CD4-positive, alpha-beta T cell treated with Interferon alpha-2 for 1 hour (primary cell): ENCODE measurements at regions not wholly inside any gene's neighbourhood (a gene's known extent, or its start where the extent isn't known, plus 50 kb on each side); places are given as distances from the start of the nearest gene placed in this dataset.

Source experiments
- DNase-seq, 2 donors: peaks; one replicate each; pipeline ENCODE4 v3.0.0-alpha.2; 2020 to 2022

DNA sequence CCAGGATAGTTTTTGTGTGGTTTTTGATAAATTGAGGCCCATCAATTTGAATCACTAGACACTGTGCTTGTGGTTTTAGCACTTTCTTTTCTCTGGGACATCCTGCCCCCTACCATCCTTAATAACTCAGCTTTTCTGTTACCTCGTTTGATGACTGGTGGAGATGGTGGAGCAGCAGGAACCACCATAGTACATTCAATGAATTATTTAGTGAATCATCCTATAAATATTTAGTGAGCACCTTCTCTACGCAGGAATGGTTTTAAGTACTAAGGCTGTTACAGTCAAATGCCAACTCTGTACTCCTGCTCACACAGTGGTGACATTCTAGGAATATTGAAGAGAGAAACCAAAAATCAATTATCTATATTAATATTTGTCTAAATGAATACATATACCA lies 585.2 kb downstream of the HAO1 start:
- no peak for DNase-seq

DNA sequence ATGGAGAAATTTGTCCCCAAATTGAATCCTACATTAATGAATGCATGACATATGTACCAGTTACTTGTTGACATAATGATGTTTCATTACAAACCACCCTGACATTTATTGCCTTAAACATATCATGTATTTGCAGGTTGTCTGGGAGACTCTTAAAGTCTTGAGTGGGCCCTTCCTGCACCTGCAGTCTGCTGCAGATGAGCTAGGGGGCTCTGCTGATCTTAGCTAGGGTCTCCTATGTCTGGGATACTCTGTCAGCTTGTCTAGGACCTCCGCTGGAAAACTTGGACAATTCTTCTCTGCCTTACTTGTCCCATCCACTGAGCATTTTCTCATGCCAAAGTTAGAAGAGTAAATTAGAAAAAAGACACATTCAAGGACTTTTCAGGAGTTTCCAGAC lies 581.6 kb downstream of the HAO1 start:
- no peak for DNase-seq

DNA sequence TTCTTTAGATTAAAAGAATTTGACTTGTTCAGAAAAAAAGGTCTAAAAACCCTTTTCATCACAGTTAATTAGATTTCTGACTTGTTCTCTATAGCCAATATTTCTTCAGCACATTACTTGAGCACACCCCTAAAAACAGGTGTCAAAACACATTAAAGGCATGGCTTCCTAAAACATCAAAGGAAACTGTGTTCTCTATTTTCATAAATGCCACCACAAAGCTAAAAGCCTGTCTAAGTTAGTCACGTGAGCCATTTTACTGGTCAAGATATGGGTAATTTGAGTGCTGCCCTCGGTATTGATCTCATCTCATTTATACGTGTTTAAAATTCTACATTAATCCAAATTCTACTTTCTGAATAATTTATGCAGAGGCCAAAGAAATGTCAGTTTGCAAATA lies 580.5 kb downstream of the HAO1 start:
- no peak for DNase-seq

DNA sequence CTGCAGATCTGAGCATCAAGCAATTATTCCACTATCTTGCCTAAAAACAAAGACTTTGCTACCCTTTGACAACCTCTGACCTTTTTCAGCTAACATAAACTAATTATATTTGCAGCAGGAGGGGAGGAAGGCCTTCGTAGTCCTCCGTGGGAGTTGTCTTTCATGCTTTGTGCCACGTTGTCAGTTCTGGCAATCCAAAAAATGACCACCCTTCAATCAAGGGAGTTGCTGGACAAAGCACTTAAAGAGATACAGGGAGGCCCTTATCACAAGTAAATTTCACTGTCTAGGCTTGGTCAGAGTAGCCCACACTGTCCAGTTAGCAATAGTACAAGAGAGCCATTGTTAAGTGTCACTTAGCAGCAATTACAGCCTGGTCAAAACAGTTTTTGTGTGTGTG lies 578.9 kb downstream of the HAO1 start:
- DNase-seq: no peak

DNA sequence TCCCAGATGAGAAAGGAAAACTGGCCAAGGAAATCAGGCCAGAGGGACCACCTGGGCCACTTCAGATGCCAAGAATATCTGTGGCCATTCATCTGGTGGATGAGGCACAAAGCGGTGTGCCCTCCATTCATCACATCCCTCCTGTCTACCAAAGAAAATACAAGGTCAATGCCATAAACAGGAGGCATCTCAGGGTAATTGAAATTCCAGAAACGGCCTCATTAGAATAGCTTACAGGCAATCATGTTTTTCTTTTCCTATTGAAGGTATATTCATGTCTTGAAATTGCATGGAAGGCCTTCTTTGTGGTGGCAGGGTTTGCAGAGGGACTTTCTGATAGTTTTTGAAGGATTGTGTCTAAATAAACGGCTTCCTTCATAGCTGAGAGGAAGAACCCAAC lies 578.3 kb downstream of the HAO1 start:
- no peak for DNase-seq

DNA sequence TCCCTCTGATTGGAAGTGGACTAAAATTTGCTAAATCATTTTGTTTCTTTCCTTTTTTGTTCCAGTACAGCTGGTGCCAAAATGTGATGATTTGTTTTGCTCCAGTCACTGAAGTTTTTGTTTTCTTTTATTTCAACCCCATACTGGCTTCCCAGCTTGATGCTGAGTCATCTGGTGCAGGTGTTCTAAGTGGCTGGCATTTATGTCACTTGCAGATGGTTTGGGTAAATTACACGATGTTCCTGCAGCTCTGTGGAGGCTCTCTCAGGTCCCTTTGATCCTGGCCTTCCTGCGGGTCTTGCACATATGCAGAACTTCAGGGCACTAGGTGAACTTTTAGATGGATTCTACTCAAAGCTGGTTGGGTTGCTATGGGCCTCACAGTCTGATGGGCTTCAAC lies 577.7 kb downstream of the HAO1 start:
- DNase-seq: no peak

DNA sequence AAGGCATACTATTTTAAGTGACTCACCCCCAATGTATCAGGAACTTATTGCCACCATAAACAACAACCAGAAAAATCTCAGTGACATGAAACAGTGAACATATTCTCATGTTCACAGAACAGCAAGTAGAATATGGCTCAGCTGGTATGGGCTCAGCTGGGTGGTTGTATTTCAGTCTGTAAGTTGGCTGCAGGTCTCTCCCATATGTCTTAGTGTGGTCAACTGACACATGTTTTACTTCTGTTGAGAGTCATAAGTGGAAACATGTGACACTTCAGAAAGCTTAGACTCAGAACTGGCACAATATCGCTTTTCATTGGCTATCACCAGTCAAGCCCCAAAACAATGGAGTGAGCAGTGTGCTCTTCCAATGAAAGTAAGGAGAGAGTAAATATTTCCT lies 574.1 kb downstream of the HAO1 start:
- no peak for DNase-seq

DNA sequence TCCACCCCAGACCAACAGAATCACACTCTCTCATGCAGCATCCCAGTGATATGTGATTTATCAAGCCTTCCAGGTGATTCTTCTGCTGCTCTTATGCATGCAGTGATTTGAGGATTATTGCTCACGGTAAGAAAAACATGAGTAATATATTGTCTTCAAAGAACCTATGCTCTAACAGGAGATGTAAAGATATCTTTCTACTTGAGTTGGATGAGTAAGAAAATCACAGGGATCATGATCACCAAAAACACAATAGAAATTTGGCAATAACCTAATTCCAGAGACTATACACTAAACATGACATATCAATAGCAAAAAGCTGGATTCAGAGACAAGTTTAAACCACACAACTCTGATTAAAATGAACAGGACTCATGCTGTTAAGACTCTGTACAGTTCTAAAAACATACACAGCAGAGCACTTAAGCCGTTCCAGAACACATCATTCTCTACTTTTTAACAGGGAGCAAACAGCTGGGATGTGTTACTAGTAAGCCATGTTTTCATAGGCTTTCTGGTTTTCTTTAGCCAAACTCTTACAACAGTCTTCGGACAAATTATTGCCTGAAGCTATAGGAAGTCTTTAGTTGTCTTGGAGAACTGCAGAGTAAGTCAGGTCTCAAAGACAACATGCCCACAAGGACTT lies 568.6 kb downstream of the HAO1 start:
- no peak for DNase-seq

DNA sequence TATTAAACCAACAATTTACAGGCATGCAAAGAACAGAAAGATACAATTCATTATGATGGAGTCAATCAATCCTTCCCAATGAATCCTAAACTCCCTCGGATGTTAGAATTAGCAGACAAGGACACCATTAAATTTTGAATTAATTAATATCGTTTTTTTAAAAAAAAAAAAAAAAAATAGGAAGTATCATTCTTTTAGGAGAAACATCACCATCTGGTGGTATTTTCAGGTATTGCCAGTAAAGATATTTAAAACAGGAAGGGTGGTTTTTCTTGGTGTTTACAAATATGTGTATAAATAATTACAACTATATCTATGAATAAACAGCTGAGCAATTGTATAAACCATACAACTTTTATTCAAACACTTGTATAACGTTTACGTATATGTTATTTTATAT lies 564.4 kb downstream of the HAO1 start:
- peak in 1 of 2 donors; percentile 6 for DNase-seq

DNA sequence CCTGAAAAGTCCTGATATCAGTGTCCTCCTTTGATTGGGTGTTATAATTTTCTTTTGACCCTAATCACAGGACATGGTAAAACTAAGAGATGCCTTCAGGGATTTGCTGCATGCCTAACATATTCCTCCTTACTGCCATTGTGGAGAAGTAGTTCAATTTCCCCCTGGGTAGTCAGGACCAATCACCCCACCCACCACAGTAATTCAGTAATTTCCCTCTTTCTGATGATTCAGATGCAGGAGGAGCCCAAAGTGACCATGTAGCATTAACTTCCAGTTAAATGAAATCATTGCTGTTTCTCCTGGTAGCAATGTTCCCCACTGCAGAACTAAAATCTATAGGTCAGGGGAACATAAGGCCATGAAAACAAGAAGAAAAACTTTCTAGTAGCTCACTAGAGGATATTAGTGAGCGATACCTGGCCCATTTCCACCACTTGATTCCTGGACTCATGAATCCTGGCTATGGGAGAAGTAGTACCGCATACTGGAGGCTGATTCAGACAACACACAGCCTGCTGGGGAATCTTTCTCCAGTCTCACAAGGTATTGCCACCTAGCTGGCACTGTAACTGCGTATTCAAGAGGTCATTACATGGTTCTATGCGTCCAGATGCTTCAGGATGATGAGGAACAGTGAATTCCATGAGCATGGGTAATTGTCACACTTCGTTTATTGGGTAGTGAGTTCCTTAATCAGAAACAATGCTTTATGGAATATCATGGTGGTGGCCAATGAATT lies 561.2 kb downstream of the HAO1 start:
- DNase-seq: no peak

DNA sequence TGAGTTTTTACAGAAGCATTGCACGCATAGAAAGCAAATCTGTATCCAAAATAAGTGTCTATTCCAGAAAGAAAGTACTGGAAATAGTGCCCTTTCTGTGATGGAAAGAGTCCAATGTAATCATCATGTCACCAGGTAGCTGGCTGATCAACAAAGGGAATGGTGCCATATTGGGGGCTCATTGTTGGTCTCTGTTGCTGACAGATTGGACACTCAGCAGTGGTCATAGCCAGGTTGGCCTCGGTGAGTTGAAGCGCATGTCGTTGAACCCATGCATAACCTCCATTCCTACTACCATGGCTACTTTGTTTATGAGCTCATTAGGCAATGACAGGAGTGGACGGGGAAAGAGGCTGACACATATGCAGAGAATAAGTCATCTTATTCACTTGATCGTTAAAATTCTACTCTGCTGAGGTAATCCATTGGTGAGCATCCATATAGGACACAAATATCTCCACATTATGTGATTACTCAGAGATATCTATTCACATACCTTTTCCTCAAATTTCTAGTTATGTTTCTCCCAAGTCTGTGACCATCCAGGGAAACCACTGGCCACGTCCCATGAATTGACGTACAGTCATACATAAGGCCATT lies 560.5 kb downstream of the HAO1 start:
- no peak for DNase-seq

DNA sequence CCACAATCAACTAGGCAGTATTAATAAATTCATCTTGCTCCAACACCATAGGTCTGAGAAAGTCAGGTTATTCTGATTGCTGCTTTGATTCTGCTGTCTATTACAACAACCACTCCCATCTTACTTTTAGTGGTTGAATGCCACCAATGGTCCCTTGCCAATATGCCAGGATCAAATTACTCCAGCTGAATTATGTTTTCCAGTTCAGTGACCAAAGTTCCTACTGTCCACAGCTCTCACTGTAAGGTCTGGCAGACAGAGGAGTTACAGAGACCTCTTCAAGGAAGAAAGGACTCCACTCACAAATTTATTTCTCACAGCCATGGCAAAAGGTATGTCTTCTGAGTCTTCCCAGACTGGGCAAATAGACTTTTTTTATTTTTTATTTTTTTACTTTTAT lies 557.0 kb downstream of the HAO1 start:
- DNase-seq: no peak

DNA sequence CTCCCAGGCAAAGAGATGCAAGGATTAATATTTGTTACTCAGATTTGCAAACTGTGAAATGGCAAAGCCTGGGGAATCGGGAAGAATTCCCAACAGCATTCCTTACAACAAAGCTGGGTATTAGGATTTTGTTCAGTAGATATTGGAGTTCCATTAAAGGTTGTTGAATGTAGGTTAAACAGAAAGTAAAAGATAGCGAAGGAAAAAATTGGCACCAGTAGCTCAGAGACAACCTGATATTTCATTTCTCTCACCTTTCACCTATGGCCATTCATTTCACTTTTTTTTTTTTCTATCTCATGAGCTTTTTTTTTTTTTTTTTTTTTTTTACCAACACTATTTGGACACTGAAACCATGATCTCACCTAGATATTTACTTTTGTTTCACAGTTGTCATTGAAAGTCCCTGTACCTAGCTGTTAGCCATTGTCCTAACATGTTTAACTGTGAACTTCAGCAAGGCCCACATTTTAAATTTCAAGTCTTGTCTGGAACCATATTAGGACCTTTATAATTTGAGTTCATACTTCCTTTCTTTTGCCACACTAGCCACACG lies 552.5 kb downstream of the HAO1 start:
- DNase-seq: no peak

DNA sequence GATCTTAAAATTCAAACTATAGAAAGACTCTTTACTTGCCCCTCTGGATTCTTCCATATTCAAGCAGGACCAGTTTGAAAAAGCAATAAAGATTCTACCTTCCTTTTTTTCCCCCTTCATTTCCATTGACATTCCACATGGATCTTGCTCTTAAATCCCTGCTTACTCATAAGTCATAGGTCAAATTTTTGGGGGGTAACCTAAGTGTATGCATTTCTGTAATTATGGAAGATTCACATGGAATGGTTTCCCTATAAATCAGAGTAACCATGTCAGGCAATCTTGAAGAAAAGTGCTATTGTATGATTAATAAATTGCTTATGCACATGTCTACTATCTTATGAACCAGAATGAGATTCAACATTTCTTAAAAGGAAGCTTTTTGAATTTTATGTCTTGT lies 551.0 kb downstream of the HAO1 start:
- no peak for DNase-seq

DNA sequence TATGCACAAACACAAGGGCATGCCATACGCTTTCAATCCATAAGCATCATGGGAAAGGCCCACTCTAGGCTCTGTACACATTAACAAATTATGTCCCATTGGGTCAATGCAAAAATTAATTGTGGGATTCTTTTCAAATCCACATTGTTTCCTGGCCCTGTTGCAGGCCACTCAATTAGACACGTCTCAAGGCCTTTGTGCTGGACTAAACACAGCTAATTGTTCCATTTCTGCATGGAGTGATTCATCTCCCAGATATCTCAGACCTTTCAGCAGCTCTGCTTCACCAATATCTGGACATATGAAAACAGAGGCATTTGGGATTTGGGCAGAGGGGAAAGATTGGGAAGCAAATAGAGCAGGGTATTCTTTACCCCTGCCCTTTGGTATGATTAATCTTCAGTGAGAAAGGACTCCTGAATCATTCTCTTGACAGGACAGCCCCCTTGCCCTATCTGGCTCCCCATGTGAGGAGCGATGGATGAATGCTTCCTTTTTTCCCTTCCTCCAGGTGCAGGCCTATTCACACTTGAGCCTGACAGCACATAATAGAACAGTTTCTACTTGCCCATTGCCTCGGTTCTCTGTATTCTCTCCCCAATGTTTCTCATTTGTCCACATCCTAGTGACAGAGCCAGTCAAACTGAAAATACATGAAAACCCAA lies 547.6 kb downstream of the HAO1 start:
- DNase-seq: no peak

DNA sequence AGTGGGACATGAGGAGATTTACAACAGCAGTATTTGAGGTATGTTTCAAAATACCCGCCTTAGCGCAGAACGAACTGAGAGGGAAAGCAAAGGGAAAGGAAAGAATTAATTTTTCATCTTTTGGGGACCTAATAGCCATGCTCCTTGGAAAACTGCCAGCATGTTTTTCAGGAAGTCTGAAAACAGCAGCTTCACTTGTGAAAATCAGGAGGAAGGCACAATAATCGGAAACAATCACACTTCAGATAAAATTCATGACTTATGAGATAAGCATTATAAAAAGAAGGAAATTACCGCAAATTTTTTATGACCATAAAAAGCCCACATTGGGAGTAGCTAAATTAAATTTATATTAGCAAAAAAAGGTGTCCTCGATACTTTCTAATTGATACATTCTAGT lies 541.1 kb downstream of the HAO1 start:
- no peak for DNase-seq

DNA sequence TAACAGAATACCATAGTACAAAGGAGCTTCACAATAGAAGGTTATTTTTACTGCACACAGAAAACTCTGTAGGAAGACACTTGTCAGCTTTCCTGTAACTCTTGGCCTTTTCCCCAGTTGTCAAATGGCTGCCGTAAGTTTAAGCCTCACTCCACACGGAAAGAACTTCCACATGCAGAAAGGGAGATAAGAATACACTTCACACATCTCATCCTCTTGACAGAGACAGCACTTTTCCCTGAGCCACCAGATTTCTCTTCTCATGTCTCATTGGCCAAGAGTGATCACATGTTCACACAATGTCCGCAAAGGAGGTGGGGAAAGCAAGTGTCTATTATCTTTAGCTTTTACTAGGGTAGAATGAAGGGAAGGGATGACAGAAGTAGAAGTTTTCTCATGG lies 540.7 kb downstream of the HAO1 start:
- DNase-seq: no peak

DNA sequence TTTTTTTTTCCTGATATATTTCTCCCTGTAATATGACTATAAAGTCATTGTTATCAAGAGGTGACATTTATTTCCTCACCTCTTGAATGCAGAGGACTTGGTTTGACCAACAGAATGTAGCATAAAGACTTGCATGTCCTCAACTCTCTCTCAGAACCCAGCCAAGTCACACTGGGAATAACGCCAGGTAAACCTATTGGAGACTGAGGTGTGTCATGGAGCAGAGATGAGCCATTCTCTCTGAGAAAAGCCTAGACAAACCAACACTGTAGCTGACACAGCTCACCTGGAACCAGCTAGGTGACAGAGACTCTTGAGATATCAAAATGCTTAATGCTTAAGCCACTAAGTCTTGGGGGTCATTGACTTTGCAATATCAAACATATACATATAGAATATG lies 533.6 kb downstream of the HAO1 start:
- no peak for DNase-seq

DNA sequence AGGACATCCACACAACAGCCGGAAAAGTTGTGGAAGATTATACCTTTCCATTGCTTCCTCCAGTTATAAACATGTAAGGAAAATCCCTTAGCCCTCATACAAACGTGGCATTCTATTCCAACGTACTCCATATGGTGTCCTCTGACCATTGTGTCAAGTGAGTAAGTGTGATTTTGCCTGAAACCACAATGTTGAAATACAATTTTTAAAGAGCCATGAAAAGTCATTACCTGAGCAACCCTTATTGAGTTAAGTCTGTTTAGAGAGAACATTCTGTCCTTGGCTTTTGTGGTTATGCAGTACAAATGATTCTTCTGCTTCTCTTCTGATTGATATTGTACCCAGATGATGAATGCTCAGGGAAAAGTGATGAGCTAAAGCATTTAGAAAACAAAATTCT lies 530.1 kb downstream of the HAO1 start:
- DNase-seq: no peak

DNA sequence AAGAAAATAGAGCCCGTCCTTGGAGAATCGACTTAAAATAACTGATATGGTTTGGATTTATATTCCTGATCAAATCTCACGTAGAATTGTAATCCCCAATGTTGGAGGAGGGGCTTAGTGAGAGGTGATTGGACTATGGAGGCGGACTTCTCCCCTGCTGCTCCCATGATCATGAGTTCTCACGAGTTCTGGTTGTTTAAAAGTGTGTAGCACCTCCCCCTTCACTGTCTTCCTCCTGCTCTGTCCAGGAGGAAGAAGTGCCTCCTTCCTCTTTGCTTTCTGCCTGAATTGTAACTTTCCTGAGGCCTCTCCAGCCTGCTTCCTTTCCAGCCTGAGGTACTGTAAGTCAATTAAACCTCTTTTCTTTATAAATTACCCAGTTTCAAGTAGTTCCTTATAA lies 529.2 kb downstream of the HAO1 start:
- no peak for DNase-seq

DNA sequence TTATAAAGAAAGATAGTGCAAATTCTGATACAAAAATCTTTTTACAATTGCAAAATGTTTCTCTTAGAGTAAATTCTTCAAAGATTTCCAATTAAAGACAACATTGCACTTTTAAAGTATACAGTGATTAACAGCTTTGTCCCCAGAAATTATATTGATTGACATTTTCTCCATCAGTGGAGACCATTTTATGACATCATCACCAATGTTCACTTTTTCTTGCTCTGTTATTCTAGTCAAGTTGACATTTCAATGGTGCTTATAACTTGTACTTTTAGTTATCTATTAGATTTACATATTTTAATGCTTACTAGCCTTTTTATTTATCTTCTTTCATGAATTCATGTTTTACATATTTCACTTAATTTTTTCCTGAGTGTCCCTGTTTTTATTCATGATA lies 524.8 kb downstream of the HAO1 start:
- no peak for DNase-seq

DNA sequence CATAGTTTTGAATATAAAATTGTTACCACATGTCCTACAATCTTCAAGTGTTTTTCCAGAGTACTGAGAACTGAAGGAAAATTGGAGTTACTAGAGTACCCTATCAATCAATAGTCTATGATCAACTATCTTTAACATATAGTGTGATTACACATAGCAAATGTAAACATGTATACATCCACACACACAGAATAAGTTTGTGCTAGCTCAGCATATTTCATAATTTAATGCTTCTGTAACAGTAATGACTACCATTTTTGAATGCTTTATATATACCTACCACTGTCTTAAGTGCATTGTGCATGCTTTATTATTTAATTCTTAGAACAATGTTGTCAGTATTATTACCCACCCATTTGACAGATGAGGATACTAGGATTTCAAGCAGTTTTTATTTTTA lies 523.9 kb downstream of the HAO1 start:
- no peak for DNase-seq

DNA sequence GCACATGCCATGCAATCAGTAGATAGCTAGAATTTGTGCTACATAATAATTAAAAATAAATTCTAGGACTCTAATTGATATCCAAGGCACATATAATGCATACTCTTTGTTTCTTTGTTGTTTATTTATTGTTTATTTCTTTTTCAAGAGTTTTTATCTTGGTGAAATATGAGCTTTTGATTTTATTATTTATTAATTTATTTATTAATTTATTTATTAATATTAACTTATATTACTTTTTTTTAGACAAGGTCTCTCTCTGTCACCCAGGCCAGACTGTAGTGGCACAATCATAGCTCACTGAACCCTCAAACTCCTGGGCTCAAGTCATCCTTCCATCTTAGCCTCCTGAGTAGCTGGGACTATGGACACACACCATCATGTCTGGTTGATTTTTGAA lies 519.9 kb downstream of the HAO1 start:
- DNase-seq: no peak
